Liver (tissue), 7 donors: ENCODE measurements at regions not wholly inside any gene's neighbourhood (a gene's known extent, or its start where the extent isn't known, plus 50 kb on each side); places are given as distances from the start of the nearest gene placed in this dataset.
"Not testable (repeated sequence)": the region's sequence is repeated elsewhere in the genome, so short reads cannot be mapped to it uniquely, and the experiment has no call there.

Source experiments
- DNase-seq: peaks from one replicate; pipeline ENCODE4 v3.0.0-alpha.2; 2017; ENCODE audit warnings: low spot score
- H3K27ac ChIP-seq, 2 donors: one replicate each; pipeline ENCODE4 v1.7.0; 2013; ENCODE audit warnings: inconsistent platforms in 2 of 2, low read length in 2 of 2, control low read depth in 1 of 2, low read depth in 1 of 2, mild to moderate bottlenecking in 1 of 2
- H3K27me3 ChIP-seq, 4 donors: one replicate each; pipeline versions ENCODE4 v1.6.1 to v1.7.0; 2013; ENCODE audit warnings: low read length in 3 of 4, inconsistent platforms in 1 of 4, mild to moderate bottlenecking in 1 of 4, moderate library complexity in 1 of 4; ENCODE audit not compliant: control insufficient read depth in 4 of 4, insufficient read depth in 4 of 4
- H3K36me3 ChIP-seq, 4 donors: one replicate each; pipeline versions ENCODE4 v1.6.1 to v1.7.0; 2013; ENCODE audit warnings: low read length in 3 of 4, mild to moderate bottlenecking in 3 of 4, low read depth in 1 of 4, moderate library complexity in 1 of 4; ENCODE audit not compliant: control insufficient read depth in 4 of 4, insufficient read depth in 3 of 4
- H3K4me1 ChIP-seq, 4 donors: one replicate each; pipeline versions ENCODE4 v1.6.1 to v1.7.0; 2013; ENCODE audit warnings: low read length in 3 of 4, mild to moderate bottlenecking in 3 of 4, moderate library complexity in 1 of 4; ENCODE audit not compliant: control insufficient read depth in 4 of 4, insufficient read depth in 4 of 4
- H3K4me3 ChIP-seq, 3 donors: one replicate each; pipeline versions ENCODE4 v1.6.1 to v1.7.0; 2013; ENCODE audit warnings: low read length in 3 of 3, control low read depth in 1 of 3, low read depth in 1 of 3, mild to moderate bottlenecking in 1 of 3
- H3K9ac ChIP-seq, 2 donors: one replicate each; pipeline ENCODE4 v1.7.0; 2013; ENCODE audit warnings: low read length in 2 of 2, mild to moderate bottlenecking in 2 of 2, moderate library complexity in 2 of 2, control low read depth in 1 of 2, low read depth in 1 of 2
- H3K9me3 ChIP-seq, 4 donors: one replicate each; pipeline versions ENCODE4 v1.6.1 to v1.7.0; 2013; ENCODE audit warnings: low read length in 3 of 4; ENCODE audit not compliant: control insufficient read depth in 4 of 4
- EGR1 ChIP-seq, 2 donors: IDR thresholded peaks; 2 replicates each; pipeline ENCODE4 v1.6.1; 2016 to 2018; ENCODE audit warnings: antibody characterized with exemption in 2 of 2, low read depth in 2 of 2
- FOXA2 ChIP-seq: IDR thresholded peaks from 2 replicates; pipeline ENCODE4 v1.6.1; 2016; ENCODE audit warnings: antibody characterized with exemption
- GABPA ChIP-seq, 2 donors: IDR thresholded peaks in 1 of 2; conservative IDR thresholded peaks in 1 of 2; 2 replicates each; pipeline ENCODE4 v1.6.1; 2016; ENCODE audit warnings: antibody characterized with exemption in 2 of 2, mild to moderate bottlenecking in 1 of 2, moderate library complexity in 1 of 2
- HNF4G ChIP-seq: IDR thresholded peaks from 2 replicates; pipeline ENCODE4 v1.6.1; 2016; ENCODE audit warnings: antibody characterized with exemption
- JUND ChIP-seq, 2 donors: IDR thresholded peaks; 2 replicates each; pipeline ENCODE4 v1.6.1; 2016; ENCODE audit warnings: antibody characterized with exemption in 2 of 2
- RAD21 ChIP-seq, 2 donors: IDR thresholded peaks; 2 replicates each; pipeline ENCODE4 v1.6.1; 2016; ENCODE audit warnings: antibody characterized with exemption in 2 of 2, mild to moderate bottlenecking in 2 of 2
- REST ChIP-seq: IDR thresholded peaks from 2 replicates; pipeline ENCODE4 v1.6.1; 2016; ENCODE audit warnings: antibody characterized with exemption, mild to moderate bottlenecking
- RXRA ChIP-seq, 2 donors: IDR thresholded peaks; 2 replicates each; pipeline ENCODE4 v1.6.1; 2017 to 2018; ENCODE audit warnings: antibody characterized with exemption in 2 of 2, mild to moderate bottlenecking in 1 of 2
- SP1 ChIP-seq: IDR thresholded peaks from 2 replicates; pipeline ENCODE4 v1.6.1; 2018; ENCODE audit warnings: antibody characterized with exemption, mild to moderate bottlenecking
- ZBTB33 ChIP-seq: IDR thresholded peaks from 2 replicates; pipeline ENCODE4 v1.6.1; 2016; ENCODE audit warnings: antibody characterized with exemption
- WGBS: extraction: QIAGEN DNeasy Blood & Tissue Kit; methylation state at CpG from one replicate; pipeline ENCODE4 v1.1.7; 2013; 5-methylcytosine and 5-hydroxymethylcytosine counted together
- donor health status: healthy.
- donor health status: healthy.
- donor health status: healthy.
- donor health status: healthy.

DNA sequence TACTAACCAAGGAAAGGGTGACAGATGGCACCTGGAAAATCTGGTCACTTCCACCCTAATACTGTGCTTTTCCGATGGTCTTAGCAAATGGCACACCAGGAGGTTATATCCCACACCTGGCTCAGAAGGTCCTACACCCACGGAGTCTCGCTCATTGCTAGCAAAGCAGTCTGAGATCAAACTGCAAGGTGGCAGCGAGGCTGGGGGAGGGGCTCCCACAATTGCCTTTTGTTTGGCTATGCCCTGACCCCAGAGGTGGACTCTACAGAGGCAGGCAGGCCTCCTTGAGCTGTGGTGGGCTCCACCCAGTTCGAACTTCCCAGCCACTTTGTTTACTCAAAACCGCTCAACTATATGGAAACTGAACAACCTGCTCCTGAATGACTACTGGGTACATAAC lies 50.3 kb upstream of the UGT2B15 start:
- not testable (repeated sequence) for H3K27me3 ChIP-seq, DNase-seq, H3K9me3 ChIP-seq, H3K36me3 ChIP-seq, H3K27ac ChIP-seq, H3K9ac ChIP-seq, H3K4me3 ChIP-seq
- H3K4me1 ChIP-seq = peaks cover 1 to 10% (median 5%) of the 10 kb centered on the region in 4 donors
- 92% methylated on average over 6 of the region's 6 CpGs for WGBS

DNA sequence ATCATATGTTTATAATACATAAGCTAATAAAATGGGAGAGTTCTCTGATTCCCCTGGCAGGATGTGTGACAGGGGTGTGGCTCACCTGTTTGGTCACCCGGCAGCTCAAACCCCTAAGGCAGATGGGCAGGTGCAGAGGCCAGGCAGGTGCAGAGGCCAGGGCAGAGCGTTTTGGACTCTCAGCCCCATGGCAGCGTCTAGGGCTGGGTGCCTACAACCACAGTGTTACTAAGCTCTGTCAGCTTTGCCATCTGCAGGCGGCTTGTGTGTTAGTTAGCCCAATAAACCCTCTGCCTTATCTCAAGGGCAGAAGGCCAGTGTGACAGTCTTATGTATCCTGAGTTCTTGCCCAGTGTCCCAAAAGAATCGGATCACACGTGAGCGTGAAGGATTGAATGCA lies 54.0 kb upstream of the UGT2B15 start:
- H3K9ac ChIP-seq = no peak overlapping the region

More for the DNA sequence above, 54.0 kb upstream of the UGT2B15 start:
- peaks cover 0 to 2% (median under 1%) of the 10 kb centered on the region in 4 donors for H3K4me1 ChIP-seq
- TF ChIP-seq ZBTB33 (no peak), EGR1 (IDR thresholded peaks at IDR 0.05; ENCODE audit: low read depth in 2 of 2) (no peak), GABPA (IDR thresholded peaks at IDR 0.05 in 1 of 2, conservative IDR thresholded peaks at IDR 0.05 in 1 of 2) (no peak), SP1 (no peak), HNF4G (no peak), RXRA (IDR thresholded peaks at IDR 0.05) (no peak), RAD21 (IDR thresholded peaks at IDR 0.05) (no peak), REST (no peak), FOXA2 (no peak), JUND (IDR thresholded peaks at IDR 0.05) (no peak)
- H3K27me3 ChIP-seq = no peaks in the 10 kb centered on the region
- H3K27ac ChIP-seq = no peak overlapping the region
- WGBS = 76% methylated on average over 7 of the region's 7 CpGs
- no peak for DNase-seq
- no peaks in the 10 kb centered on the region for H3K36me3 ChIP-seq
- H3K9me3 ChIP-seq = peaks cover 0 to 4% (median 0%) of the 10 kb centered on the region in 4 donors
- H3K4me3 ChIP-seq = no peak overlapping the region
